HG03064 (cell line): ENCODE measurements at regions not wholly inside any gene's neighbourhood (a gene's known extent, or its start where the extent isn't known, plus 50 kb on each side); places are given as distances from the start of the nearest gene placed in this dataset.
A peak's percentile ranks its signal among the peaks of the same experiment; 100 is the strongest.

Experiments used
- ATAC-seq: cut with Tn5 transposase; IDR thresholded peaks from one replicate; pipeline ENCODE4 v1.9.1; 2021; ENCODE audit warnings: low read depth; ENCODE audit not compliant: unreplicated experiment

DNA sequence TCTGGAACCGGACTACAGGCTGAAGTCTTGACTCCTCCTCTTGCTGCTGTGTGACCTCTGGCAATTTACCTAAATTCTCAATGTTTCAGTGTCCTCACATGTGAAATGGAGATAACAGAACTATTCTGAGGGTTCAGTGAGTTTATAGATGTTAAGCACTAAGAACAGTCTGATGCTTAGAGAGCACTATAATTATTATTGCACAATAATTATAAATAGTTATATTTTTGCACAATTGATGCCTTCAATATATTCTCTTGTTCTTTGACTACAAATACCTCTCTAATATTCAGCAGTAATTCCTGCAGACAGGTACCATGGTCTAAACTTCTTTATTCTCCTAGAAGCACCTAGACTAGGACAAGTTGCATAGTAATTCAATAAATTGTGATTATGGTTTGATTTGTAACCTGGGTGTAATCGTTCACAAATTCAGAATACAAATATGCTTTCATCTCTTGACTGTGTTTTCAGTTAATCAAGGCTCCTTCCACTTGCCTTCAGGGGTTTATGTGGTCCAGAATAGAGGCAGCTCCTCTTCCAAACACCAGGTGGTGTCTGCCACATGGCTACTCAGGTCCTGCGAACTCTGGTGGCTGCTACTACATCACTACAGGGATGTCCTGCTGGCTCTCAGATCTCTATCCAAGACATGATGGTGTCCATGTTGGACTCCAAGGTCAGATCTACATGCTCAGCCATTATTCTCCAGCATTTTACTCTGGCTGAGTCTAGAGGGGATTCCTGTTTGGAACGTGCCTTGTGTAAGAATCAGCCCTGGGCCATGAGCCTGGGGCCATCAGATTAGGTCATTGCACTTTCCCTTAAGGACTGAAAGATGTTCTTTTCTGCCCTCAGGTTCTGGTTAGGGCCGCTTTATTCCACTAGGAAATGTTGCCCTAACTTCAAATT lies 103.4 kb downstream of the QRFPR start:
- no peak for ATAC-seq

DNA sequence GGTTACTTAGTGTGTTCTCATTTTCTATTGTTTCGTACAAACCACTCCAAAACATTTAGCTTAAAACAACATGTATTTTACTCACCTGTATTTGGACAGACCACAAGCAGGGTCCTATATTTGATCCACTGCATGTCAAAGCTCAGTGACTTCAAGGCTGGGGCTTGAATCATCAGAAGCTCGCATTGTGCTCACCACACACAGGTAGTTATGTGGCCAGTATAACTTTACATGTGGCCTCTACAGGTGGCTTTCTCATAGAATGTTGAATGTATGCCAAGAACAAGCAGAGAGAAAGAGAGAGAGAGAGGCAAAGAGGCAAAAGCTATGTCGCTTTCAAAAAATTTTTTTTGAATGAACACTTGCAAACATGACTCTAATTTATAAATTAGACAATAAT lies 107.6 kb downstream of the QRFPR start:
- ATAC-seq, result no peak

DNA sequence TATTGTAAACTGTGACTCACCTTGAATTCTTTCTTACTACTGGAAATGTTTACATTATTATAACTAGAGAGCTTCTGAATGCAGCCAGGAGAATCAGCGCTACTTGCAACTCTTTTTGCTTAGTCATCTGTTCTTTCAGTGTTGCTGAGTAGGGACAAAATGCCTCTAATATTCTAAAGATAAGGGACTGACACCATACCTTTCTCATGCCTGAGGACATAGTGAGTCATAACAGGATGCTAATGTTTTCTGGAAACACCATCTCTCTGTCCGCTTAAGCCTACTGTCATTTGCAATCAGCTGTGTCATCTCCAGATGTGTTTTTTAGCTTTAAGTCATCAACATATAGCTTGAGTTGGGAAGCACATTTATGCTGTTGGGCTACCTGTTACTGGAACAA lies 108.3 kb downstream of the QRFPR start:
- peak; percentile 75 for ATAC-seq

- no peak for ATAC-seq
Measured at GRCh38 chr4:121270389-121270788, 106.3 kb upstream of the TNIP3 start.

DNA sequence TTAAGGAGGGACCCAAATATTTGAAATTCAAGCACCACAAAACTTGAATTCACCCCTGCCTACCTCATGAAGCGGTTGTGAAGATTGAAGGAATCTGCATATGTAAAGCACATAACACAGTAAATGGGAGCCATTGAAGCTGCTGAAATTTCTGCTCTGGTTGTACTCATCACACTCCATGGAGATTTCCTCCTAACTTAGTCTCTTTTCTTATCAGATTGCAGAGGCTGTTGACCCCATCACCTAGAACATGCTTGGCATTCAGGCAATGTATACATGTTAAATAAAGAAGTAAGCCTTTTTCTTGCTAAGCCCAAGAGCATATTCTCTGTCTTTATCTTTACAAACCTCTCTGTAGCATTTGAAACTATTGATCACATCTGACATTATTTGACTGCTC lies 104.9 kb upstream of the TNIP3 start:
- no peak for ATAC-seq

GRCh38 chr4:121266982-121267381 lies 102.9 kb upstream of the TNIP3 start:
- no peak for ATAC-seq

DNA sequence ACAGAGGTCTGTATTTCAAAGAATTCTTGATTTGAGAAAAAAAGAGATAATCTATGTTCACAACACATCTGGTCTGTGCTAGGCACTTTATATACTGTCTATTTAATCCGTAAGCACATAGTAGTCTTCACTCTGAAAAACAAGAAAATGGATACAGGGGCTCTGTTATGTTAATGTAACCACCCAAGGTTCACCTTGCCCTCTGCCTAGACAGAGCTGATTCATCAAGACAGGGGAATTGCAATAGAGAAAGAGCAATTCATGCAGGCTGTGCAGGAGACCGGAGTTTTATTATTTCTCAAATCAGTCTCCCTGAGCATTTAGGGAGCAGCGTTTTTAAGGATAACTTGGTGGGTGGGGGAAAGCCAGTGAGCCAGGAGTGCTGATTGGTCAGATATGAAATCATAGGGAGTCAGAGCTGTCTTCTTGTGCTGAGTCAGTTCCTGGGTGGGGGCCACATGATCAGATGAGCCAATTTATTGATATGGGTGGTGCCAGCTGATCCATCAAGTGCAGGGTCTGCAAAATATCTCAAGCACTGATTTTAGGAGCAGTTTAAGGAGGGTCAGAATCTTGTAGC lies 92.9 kb upstream of the TNIP3 start:
- ATAC-seq, result no peak

- peak; percentile 99 for ATAC-seq
Measured at GRCh38 chr4:121255986-121256750, 92.0 kb upstream of the TNIP3 start.

- ATAC-seq, result no peak
Measured at GRCh38 chr4:121253961-121254360, 89.8 kb upstream of the TNIP3 start.

DNA sequence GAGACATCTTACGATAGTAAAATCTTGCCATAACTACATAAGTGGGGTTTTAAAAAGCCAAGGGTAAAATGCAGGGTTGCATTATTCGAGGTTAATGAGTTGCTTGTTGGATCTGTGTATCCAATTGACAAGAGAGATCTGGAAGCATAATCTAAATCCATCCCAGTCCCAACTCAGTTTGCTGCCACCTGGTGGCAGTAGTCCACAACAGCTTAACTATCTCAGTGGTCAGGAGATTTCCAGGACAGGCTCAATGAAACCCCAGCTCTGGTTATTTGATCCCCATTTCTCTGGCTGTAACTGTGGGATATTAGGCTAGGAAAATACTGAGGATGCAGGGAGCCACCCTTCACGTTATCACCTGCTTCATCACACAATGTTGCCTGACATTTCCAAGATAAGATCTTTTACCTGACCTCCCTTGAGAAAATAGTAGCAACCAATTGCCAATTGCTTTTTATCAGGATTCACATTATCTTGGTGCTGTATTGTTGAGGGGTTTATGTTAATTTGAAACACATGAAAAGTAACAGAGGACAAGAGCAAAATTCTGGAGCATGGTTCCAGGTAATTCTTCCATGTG lies 88.2 kb upstream of the TNIP3 start:
- ATAC-seq, result no peak

DNA sequence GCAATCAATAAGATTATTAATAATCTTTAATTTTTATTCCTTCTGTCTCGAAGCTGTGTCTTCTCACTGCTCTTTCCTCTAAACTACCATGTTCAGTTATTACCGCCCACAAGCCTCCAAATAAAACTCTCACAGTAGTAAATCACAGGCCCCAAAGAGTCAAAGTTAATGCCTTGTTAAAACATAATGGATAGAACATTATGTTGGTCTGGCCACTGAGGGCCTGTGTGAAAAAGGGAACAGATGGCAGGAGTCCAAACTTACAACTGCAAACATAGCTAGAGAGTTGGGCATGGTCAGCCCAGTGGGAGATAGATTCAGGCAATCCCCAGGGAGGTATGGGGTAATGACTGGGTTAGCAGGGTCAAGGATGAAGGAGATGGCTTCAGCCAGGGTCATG lies 84.6 kb upstream of the TNIP3 start:
- ATAC-seq, result no peak

- ATAC-seq, result no peak
Measured at GRCh38 chr4:121246698-121247097, 82.6 kb upstream of the TNIP3 start.

DNA sequence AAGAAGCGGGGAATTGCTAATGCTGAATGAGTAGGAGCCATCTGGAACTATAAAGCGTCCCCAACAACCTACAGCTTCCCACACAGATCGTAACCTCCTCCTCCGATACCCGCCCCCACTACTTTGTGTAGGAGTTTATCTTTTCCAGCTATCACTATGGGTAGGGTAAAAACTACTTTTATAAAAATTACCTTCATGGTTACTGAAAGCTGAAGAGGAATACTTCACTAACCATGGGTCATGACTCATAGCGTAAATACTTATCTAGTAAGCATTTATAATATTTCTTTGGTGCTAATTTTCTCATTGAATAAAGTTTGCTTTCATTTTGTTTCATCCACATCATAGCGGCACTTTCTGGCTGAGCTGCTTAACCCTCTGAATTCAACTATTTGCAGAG lies 79.4 kb upstream of the TNIP3 start:
- no peak for ATAC-seq

DNA sequence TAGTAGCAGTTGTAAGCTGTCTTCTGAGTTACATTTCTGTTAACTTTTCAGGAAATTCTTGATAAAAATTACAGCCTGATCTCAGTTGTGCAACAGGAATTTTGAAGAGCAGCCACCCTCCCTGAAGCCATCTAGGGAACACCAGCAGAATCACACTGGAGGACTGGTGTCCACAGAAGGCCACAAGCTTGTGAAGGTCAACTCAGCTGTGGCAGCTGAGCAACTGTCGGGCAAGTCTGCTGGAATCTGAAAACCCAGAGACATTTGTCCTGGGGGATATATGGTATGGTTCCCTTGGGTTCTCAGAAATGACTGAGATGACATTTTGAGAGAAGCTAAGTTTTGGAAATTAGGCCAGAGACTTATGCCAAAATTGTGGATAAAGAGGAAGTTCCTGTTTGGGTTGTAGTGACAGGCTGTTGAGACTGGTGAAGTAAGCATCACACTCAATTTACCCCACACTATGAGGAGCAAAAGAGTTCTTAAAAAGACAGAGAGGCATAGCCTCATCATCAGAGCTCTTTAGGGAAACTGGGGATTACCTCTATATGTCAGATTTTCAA lies 78.1 kb upstream of the TNIP3 start:
- no peak for ATAC-seq

DNA sequence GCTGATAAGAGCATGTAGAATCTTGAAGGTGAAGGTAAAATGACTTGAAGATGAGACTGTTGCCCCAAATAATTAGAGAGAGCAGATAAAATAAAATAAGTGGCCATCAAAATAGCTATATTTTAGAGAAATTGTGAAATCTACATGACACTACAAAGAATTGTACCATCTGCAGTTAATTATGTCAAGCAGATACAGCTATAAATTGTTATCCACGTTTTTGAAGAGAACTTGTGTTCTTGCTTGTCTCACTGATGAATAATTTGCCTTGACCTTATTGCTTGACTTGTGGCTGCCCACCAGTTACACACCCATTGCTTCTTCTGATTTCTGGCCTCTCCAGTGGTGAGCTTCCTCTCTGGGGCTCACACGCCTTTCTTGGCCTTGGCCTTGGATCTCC lies 75.8 kb upstream of the TNIP3 start:
- no peak for ATAC-seq

- no peak for ATAC-seq
Measured at GRCh38 chr4:121238461-121238860, 74.3 kb upstream of the TNIP3 start.

GRCh38 chr4:121237069-121237399 lies 72.9 kb upstream of the TNIP3 start:
- ATAC-seq, result no peak

DNA sequence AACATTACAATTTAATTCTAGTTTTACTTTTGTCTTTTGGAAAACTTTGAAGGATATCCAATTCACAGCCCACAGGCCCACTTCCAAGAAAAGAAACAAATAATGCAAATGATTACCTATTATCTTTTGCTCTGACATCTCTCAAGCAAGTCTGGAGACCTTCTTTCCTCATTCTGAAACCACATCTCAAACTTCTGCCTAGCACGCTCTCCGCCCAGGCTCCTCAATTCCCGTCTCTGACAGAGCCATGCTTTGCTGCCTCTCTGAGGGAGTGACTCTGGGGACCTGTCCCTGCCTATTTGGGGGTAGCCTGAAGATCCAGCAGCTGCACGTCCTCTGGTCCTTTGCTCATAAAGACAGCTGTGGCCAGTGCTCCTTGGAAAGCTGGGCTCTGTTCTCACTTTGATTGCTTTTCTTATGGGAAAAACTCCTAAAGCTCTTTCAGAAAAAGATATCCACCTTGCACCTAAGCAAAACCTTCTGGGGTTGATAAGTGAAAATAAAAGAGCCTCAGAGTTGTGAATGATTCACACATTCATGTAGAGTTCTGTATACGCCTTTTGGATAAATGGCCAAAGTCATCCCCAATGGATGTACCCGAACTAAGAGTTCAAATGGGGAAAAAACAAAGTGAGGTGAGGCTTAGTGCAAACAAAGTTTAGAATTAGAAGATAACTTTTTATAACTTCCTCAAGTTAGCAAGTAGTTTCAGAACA lies 72.4 kb upstream of the TNIP3 start:
- ATAC-seq, result no peak

GRCh38 chr4:121233982-121234381 lies 69.9 kb upstream of the TNIP3 start:
- no peak for ATAC-seq

GRCh38 chr4:121229993-121230392 lies 65.9 kb upstream of the TNIP3 start:
- ATAC-seq, result no peak
